Hypothalamus (tissue), 51 donors: ENCODE measurements at regions not wholly inside any gene's neighbourhood (a gene's known extent, or its start where the extent isn't known, plus 50 kb on each side); places are given as distances from the start of the nearest gene placed in this dataset.

Experiments used
- DNase-seq, 51 donors: peaks; one replicate each; lab custom pipeline; 2025; lab: John Stamatoyannopoulos, UW

DNA sequence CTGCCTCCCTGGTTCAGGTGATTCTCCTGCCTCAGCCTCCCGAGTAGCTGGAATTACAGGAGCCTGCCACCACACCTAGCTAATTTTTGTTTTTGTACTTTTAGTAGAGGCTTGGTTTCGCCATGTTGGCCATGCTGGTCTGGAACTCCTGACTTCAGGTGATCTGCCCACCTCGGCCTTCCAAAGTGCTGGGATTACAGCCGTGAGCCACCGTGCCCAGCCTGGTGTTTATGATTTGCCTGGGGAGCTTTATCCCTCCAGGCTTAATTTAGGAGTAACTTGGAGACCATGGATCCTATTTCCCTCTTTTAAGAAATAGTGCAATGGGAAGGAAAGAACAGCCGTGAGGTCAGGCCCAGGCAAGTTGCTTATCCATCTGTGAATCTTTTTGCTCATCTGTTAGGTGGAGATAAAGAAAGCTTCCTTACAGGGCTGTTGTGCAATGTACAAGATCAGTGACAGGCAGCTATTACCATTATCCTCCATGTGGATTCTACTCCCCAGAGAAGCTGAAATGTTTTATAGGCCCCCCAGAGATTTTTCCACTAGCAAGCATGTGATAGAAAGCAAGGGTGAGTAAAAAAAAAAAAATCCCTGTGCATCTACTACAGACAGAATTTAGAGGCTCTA lies 104.9 kb upstream of the MGAT5 start:
- no peak for DNase-seq

DNA sequence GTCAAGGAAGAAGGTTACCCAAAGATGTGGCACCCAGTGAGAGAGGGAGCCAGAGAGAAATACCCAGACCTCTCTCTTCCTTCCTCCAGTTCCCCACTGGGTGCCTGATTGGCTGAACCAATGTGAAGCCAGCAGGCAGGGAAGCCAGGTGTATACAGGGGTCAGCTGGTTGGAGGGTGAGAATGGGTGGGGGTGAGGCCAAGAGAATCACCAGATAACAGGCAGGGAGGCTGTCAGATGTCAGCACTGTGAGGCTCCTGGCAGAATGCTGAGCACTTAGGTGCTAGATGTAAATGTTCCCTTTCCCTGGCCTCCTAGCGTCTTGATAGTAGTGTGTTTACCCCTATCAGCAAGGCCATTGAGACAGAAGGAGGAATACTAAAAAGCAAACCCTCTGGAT lies 104.0 kb upstream of the MGAT5 start:
- no peak for DNase-seq

DNA sequence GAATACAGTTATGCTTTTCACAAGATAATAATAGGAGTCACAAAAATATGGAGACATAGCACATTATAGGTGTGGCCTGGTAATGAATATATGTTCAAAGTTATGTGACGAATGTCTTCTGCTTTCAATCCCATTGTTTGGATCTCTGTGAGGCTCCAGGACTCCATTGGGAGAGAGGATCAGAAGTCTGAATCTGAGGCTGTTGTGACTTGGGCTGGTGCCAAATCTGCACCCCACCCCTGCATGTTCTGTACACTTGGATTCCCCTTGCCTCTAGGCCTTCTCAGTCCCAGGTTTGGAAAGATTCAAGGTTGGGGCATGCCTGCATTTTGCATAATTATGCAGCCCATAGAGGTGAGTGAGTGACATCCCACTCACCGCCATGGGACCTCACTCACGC lies 103.1 kb upstream of the MGAT5 start:
- no peak for DNase-seq

DNA sequence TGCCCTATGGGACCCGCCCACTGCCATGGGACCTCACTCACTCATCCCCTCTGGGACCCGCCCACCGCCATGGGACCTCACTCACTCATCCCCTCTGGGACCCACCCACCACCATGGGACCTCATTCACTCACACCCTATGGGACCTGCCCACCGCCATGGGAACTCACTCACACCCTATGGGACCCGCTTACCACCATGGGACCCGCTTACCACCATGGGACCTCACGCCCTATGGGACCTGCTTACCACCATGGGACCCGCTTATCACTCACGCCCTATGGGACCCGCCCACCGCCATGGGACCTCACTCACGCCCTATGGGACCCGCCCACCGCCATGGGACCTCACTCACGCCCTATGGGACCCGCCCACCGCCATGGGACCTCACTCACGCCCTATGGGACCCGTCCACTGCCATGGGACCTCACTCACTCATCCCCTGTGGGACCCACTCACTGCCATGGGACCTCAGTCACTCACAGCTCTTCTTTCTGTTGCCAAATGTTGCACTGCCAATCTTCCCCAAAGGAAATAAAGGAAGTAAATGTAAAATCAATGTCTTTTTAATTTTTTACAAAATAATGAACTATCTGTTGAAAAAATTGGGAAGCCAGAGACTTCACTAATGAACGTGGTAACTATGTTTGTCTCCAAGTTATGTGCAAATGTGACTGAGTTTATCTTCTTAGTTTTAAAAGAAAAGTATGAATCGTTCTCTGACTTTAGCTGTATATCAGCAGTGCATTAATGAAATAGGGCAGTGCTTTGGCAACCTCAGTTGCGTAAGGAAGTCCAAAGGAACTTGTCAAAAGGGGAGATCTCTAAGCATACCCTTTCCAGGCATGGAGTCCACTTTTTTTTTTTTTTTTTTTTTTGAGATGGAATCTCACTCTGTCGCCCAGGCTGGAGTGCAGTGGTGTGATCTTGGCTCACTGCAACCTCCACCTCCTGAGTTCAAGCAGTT lies 101.5 kb upstream of the MGAT5 start:
- no peak for DNase-seq

DNA sequence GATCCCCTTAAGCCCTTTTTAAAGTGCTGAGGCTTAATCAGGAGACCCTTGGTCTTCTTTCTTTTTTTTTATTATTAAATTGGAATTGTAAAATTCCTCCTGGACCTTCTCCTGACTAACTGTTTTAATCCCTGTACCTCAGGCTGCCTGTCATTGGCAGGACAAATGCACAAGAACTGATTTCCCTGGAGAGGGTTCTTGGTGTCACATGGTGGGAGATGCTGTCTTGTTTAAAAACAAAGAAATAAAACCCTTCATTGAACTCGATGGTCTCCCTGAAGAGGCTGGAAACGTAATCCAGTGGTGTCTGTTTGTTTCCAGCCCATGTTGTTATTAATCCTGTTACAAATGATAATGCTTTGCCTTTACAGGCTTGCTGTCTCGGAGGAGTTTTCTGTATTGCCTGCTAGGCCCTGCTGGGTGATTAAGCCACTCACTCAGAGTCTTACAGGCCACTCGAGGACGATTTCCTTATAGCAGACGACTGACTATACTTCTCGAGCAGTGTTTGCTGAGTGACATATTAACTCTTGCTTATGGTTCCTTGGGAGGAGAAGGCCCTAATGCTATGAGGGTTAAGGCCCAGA lies 100.5 kb upstream of the MGAT5 start:
- DNase-seq = no peak

DNA sequence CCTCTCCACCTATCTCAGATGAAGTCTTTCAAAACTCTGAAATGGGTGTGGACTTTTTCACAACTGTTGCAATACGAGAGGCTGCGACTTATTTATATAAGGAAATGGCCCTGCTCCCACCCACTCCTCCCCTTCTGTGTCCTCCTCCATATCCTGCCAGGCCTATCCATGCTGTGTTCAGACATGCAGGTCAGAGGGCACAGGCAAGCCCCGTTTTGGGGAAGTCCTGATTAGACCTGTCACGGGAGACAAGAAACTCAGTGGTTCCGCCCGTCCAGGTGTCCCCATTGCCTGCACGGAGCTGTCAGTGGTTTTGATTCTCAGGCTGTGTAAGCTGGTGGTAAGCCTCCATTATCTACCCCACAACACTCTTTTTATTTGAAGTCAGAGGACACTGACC lies 99.6 kb upstream of the MGAT5 start:
- no peak for DNase-seq

DNA sequence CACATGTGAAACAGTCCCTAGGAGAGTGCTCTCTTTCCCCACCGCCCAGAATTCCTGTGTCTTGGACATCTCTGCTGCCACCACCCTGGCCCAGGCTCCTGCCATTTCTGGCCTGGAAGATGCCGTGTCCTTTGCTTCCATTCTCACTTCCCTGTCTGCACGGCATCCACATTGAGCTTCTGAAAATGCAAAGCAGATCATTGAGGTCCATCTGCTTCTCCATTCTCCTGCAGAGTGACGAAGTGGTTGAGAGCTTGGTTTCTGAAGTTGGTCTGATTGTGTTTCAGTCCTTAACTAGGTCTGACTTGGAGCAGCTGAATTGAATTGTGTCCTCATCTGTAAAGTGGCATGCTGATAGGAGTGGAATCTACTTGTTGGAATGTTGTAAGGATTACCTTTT lies 98.7 kb upstream of the MGAT5 start:
- peak in 1 of 51 donors; percentile 11 for DNase-seq

DNA sequence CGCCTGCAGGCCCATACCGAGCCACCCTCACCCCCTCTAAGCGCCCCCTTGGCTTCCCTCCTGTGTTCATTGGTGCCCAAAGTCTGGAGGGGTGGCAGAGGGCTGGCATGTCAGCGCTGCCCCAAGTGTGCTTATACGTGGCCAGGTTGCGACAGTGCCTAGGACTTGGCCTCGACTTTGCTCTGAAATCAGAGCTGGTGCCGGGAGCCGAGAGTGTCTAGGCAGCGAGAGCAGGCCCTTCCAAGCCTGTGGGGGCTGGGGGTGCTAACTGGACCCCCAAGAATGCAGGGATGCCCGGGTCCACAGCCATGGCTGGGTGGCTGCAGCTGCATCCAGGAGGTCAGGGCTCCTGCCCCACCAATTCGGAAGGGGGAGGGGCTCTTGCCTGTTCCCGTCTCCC lies 95.6 kb upstream of the MGAT5 start:
- DNase-seq = no peak

DNA sequence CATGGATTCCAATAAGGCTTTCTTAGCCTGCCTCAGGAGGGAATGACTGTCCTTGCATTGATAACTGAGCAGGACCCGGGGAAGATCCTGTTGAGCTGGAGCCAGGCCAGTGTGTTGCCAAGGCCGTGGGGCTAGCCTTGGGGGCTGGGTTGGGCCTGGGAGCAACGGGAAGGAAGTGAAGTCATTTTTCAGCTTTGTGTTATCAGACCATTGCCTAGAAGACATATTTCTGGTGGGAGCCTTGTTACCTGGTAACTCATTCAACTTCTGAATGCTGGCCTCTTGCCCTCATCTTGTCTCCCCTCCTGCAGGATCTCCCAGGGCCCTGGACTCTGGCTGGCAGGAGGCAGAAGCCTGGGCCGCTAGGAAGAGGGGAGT lies 92.7 kb upstream of the MGAT5 start:
- DNase-seq = peak in 1 of 51 donors; percentile 9

DNA sequence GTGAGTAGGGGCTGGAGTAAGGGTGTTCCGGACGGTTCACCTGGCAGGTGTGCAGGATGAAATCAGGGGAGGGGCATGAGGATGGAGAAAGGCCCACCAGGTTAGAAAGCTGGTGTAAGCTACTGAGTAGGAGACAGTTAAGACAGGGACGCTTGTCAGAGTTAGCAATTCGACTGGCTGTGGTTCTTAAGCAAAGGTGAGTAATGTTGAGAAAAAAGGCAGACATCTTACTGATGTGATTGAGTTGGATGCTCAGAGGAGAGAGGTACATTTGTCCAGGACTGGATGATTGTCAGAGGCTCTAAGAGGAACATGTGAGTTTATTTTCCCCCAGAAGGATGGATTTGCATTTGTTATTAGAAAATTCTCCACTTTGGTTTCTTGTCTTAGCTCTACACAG lies 90.5 kb upstream of the MGAT5 start:
- no peak for DNase-seq

DNA sequence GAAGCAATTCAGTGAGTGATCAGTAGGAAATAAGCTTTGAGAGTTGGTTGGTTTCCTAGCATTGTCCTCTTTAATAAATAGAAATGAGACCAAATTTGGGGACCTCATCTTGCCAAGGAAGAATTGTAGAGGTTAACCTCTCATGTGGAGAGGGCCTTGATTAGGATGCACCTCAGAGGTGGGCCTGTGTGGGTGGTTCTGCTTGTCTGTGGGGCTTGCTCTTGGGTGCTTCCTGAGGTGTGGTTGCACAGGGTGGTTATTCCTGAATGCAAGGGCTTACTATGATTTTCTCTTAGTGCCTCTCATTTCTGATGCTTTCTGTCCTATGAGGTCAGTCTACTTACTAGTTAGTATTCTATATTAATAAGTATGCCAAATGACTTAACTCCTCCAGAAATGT lies 89.6 kb upstream of the MGAT5 start:
- DNase-seq = no peak

DNA sequence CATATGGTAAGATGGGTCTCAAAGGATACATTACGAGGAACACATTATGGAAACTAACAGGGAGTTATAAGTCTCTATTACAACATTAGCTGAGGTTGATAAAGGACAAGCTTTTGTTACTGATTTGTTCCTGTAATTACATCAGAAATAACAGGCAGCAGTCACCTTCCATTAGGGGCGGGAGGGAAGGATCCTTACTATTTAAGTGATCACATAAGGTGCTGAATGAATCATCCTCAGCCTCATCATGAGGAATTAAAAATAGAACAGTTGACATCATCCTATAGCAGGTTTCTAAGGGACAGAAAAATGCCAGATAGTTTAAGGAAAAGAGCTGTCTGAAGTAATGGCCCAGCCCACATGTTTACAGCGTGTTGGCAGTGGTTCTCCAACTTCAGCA lies 86.9 kb upstream of the MGAT5 start:
- DNase-seq = no peak

DNA sequence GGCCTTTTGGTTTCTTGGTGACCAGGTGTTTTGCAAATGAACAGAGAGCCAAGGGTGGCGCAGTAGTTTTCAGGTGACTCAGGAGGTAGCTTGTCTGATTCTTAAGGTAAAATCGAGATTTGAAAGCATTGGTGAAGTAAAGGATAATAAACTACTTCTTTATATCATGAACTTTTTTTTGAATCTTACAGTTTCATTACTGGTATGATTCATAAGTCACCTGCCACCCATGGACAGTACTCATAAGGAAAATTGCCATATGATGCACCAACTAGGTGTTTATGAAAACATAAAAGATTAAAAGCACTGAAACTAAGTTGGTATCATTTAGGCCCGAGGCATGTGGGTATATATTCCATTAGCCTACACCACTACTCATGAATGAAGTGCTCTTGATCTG lies 84.1 kb upstream of the MGAT5 start:
- DNase-seq = no peak

DNA sequence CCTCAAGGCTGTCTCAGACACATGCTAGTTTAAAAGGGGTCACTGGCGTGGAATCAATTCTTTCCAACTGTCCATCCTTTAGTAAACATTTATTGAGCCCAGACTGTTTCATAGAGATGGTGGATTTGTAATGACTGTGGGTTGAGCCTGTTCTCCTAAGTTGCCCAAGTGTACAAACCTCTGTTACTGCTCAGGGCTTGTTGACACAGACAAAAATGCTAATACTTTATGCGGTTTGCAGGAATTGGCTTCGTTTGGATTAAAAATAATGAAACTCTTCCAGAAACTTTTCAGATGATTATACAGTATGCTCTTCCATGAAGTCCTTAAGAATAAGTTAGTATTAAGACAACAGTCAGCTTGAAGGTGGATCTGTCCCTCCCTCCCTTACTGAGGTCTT lies 83.6 kb upstream of the MGAT5 start:
- DNase-seq = no peak

DNA sequence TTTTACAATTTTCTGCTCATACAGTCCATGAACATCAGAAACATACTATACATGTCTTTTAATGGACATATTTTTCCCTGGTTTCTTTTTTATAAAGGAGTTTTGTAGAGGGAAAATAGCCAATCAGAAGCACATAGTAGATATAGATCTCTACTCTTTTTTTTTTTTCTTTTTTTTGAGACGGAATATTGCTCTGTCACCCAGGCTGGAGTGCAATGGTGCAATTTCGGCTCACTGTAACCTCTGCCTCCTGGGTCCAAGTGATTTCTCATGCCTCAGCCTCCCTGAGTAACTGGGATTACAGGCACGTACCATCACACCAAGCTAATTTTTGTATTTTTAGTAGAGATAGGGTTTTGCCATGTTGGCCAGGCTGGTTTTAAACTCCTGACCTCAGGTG lies 83.2 kb upstream of the MGAT5 start:
- DNase-seq = no peak

DNA sequence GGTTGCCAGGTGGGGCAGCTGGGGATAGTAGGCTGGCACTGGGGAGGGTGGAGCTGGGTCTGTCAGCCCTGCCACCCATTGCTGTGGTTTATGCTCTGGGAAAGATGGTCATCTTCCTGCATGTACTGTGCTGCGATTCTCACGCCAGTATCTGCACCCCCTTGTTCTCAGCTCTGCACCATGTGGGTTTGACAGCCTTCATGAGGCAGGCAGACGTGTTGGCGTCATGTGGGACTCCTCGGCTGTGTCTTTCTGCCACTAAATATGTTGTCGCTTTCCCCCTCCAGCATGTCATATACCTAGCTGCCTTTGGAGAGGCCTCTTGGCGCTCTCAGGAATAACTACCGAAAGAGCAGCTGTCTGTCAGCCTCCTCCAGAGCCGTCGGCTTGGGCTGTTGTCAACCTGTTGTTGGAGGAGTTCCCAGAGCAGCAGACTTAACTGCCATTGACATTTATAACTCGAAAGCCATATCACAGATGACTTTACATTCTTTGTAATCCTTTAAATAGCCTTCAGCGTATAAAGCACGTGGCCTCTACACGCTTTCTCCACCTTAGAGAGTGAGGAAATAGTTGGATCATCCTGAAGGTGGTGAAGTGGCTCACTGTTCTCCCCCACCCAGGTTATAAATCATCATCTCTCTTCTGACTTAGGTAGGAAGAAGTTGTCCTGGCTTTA lies 80.4 kb upstream of the MGAT5 start:
- peak in 1 of 51 donors; percentile 35 for DNase-seq

DNA sequence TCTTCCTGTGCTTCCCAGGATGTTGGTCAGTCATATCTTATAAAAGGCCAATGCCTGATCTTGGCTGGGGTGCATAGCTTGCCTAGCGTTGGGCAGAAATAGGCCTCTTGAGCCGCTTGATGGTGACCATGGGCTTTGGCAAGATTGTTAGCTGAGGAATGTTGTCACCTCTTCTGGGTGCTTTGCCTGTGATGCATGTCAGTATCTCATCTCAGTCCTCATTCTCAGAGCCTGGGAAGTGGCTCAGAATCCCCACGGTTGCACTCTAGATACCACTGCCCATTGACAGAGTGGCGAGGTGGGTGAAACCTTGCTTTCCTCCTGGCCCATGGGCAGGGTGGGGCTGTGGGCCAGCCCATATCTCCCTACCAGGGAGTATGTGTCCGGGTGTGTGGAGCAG lies 79.2 kb upstream of the MGAT5 start:
- DNase-seq = no peak

DNA sequence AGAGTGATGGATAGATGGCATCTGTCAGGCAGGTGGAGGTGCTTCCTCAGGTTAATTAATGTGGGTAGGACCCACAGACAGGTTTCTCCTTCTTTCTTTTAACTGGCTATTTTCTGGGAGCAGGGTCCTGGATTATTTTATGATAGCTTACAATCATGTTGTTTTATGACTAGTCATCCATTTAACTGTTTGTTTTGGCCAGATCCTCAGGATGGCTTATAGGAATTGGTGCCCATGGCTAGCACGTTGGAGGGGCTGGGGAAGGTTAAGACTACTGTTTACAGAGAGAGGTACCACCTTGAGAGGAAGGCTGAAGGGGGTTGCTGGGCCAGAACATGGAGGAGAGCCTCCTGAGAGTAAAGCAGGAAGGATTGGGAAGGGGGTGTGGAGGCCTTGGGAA lies 78.0 kb upstream of the MGAT5 start:
- no peak for DNase-seq

DNA sequence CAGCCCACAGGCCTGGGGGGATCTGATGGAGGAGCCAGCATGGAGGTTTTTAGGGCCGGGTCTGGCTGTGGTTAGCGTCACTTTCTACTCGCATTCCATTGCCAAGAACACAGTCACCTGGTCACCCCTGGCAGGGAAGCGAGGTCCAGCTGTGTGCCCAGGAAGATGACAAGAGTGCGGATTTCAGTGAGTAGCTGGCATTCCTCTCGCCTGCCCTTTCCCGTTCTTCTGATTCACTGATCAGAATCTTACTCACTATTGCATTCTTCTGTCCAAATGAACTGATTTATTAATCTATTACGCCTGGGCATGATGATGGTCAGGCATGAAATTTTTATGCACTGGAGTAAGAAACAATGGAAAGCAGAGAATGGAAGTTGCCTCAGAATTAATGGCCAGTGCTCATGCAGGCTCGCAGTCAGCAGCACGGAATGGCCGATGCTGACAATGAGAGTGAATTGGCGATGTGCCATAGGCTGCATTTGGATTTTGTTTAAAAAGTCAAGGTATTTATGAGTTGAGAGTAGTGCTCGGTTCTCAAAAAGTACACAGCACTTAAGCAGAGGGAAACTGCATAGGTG lies 76.4 kb upstream of the MGAT5 start:
- peak in 6 of 51 donors; percentile 13 to 47 (median 31) for DNase-seq

DNA sequence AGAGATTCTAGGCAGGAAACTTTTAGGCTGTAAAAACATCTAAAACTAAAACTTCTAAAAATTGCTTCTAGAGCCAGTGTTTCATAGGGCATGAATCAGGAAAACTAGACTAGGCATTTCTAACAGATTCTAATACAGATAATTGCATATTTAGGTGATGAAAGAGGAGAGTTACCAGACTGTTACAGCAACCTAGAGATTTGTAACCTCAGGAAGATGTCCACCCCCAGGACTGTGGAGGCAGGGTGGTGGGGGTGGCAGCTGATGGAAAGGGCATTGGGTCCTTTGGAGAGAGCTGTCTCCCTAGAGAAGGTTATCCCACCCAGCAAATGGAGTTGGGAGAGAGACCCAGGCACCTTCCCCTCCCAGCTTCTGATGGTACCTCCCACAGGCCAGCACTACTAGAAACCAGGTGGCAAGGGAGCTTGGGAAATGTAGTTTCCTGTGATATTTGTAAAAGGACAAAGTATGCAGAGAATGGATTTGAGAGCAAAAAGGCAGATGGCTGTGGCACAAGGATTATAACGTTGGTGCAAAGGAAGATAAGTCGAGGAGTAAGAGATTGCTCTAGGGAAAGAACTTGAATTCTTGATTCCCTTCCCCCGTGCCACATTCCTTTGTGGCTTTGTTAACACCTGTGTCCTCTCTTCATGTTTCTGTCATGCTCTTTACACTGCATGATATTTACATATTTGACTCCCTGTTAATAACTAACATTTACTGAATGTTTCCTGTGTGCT lies 75.6 kb upstream of the MGAT5 start:
- DNase-seq = no peak
